ENCODE measurements at regions not wholly inside any gene's neighbourhood (a gene's known extent, or its start where the extent isn't known, plus 50 kb on each side); places are given as distances from the start of the nearest gene placed in this dataset.

DNA sequence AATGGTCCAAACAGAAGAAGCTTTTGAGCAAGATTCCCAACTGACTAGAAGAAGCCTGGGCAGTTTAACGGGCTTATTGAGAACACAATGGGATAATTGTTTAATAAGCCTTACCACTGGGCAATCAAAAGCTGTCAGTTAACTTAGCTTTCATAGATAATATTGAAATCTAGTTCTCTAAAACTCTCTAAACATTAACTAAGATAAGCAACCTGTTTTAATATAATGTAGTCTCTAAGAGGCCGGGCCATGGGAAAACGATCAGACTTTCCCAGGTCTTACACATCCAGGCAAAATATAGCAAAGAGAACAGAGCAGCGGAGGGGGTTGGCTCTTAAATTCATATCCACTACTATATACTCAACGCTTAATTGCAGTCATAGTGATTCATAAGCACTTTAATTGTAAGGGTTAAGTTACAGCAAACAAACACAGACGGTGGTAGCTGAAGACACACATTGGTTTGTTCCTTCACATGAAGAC, 128.0 kb upstream of the FAM83B start:
- DNase-seq, result no peak

DNA sequence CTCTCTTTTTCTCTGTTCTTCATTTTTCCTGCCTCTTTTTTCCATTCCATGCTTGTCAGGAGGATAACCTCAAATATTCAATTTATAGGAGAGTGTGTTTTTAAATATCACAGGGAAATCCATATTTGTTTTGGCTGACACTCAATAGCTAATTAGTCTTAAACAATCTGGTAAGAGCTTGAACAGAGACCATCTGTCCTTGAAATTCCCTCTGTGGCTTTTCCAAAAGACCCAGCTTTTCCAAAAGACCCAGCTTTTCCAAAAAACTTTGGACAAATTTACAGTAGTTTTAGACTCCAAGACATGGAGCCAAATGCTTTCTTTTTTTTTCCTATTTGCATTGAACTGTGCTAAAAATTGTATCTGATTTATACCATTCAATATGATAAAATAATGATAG, 127.4 kb upstream of the FAM83B start:
- no peak for DNase-seq

GRCh38 chr6:54719633-54720032, 126.9 kb upstream of the FAM83B start:
- no peak for DNase-seq

DNA sequence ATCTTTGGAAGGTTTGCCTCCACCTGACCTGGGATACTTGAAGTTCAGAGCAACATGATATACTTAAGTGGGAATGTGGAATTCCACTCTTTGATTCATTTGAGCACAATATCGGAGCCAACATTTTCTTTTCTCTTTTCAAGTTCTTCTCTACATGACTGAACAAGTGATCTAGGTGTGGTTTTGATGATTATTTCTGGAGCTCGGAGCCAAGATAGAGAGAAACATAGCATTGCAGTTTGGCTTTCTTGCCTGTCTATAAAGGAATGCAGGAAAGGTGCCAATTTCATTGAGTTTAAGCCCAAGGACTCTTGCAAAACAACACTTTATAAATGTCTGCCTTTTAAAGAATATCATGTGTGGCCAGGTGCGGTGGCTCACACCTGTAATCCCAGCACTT, 124.2 kb upstream of the FAM83B start:
- DNase-seq, result no peak

DNA sequence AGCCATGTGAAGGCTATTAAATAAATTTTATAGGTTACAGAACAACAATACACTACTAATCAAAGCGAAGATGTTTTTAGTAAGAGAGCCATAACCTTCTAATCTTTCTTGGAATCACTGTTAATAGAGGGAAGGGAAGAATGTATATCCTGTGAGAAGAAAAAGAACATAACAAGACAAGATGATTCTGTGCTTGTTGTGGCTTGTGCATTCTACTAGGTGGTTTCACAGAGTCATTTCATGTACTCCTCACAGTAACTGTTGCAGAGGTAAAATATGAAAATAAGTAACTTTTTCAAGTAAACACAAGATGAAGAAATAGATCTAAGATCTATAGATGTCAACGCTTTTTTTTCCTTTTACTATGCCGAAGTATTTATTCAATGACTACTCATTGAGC, 116.9 kb upstream of the FAM83B start:
- no peak for DNase-seq

DNA sequence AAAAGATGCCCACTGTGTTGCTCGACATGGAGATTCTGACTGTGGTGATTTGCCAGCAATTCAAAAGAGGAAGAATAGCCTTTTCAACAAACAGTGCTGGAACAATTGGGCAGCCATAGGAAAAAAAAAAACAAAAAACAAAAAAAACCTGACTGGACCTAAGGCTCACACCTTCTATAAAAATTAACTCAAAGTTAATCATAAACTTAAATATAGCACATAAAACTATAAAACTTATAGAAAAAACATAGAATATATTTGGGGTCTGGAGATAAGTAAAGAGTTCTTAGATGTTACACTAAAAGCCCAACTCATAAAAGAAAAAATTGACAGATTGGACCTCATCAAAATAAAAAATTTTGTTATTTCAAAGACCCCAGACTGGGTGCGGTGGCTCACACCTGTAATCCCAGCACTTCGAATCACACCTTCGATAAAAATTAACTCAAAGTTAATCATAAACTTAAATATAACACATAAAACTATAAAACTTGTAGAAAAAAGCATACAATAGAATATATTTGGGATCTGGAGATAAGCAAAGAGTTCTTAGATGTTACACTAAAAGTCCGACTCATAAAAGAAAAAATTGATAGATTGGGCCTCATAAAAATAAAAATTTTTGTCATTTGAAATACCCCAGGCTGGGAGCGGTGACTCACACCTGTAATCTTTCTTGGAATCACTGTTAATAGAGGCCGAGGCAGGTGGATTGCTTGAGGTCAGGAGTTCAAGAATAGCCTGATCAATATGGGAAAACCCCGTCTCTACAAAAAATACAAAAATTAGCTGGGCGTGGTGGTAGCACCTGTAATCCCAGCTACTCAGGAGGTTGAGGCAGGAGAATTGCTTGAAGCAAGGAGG, 115.6 kb upstream of the FAM83B start:
- DNase-seq, result no peak

DNA sequence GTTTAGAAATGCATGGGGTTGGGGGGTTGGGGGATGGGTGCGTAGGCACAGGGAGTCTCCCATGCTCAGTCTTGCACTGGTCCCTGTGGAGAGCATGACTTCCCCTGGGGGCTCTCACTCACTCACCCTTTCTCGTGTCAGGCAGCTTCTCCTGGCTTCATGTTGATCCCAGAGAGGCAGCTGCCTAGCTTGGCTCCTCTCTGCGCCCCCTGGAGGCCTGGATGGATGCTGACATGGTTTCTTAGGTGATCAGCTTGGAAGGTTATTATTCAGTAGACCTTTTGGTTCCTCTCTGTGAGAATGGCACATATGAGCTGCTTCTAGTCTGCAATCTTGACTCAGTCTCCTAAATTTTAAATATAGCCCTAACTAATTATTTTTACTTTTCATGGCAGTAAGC, 109.3 kb upstream of the FAM83B start:
- no peak for DNase-seq

GRCh38 chr6:54747955-54748354, 98.6 kb upstream of the FAM83B start:
- DNase-seq, result no peak

GRCh38 chr6:54754406-54754805, 92.2 kb upstream of the FAM83B start:
- no peak for DNase-seq

GRCh38 chr6:54758340-54758739, 88.2 kb upstream of the FAM83B start:
- no peak for DNase-seq

DNA sequence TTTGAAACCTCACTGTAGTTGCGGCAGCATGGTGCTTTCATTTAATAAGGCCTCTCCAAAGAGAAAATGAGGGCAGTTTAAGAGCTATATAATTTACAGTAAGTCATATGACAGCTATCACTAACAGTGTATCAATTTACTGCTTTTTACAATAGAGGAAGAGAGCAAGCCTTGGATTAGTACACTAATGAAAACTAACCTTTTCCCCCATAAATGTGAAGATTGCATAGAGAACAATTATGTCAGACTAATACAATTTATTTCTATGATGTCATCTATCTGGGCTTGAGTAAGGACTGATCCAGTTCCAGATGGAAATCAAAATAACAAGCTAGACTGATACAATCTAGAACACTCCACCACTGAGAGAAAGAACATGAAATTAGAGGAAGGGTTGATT, 78.1 kb upstream of the FAM83B start:
- no peak for DNase-seq

- no peak for DNase-seq
These were observed 76.2 kb upstream of the FAM83B start for GRCh38 chr6:54770328-54770727.

- DNase-seq, result no peak
These were observed 74.6 kb upstream of the FAM83B start for GRCh38 chr6:54771968-54772367.

GRCh38 chr6:54772610-54773009, 74.0 kb upstream of the FAM83B start:
- DNase-seq, result no peak

DNA sequence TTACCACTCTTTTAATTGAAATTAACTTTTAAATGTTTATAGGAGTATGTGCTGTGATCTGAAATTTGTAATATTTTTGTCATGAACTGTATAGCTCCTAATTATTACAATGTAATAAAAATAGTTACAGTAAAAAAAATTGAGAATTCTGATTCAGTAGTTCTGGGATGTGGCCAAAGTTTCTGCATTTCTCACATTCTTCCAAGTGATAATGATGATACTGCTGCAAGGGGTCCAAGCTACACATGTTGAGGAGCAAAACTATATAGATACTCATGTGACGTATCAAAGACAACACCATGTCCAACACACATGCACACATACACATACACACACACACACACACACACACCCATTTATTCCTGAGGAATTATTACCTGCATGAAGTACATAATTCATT, 71.0 kb upstream of the FAM83B start:
- DNase-seq, result no peak

- DNase-seq, result no peak
These were observed 69.7 kb upstream of the FAM83B start for GRCh38 chr6:54776891-54777290.

DNA sequence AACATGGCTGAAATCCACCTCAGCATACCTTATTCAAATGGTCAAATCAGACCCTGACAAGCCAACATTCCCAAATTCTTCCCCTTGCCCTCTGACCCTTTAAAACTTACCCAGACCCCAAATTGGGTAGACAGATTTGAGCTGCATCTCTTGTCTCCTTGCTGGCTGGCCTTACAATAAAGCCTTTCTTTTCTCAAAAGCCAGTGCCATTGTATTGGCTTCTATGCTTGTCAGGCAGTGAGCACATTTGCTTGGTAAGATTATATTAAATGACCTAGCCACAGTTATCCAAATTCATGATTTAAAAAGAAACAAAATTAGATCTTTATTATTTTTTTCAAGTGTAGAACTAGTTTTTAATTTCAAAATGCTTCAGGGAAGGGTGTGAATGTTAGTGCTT, 67.8 kb upstream of the FAM83B start:
- DNase-seq, result no peak

DNA sequence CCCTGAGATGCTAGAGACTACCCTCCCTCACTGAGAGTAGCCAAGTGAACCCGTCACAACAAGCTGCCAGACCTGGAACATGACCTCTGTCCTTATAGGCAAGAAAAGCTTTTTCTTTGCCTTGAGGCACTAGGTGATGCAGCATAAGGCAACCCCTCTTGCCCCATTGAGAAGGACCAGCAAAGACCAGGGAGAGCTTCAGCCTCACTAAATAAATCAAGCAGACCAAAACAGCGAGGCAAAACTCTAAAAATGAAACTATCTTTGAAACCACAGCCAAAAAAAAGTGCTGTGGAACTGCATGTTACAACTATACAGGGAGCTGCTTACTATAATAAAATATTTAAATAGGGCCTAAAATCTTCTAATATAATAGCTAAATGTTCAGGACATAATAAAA, 62.6 kb upstream of the FAM83B start:
- DNase-seq, result no peak

DNA sequence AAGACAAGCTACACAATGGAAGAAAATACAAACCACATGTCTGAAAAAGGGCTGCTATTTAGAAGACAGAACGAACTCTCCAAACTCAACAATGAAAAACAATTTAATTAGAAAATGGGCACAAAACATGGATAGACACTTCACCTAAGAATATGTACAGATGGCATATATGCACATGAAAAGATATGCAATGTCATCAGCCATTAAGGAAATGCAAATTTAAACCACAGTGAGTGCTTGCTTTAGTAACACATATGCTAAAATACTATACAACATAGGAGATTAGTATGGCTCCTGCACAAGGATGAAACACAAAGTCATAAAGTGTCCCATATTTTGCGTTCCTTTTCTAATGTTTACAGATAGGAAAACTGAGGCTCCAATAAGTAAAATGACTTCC, 60.4 kb upstream of the FAM83B start:
- no peak for DNase-seq

DNA sequence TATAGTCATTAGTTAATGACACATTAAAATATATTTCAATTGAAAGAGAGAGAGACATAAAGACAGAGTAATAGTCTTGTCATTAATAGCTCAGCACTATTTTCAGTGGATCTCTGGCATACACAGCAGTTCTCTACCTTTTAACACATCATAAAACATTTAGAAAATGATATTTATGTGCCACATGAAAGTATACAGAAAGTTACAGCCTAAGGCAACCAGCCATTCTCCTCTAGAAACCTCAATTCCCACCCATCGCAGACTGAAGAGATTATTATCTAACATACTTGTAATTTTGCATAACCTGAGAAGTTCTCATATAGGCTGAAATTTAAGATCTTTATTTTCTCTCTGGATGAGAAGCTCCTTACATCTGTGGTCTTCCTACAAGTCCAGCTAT, 58.7 kb upstream of the FAM83B start:
- no peak for DNase-seq
